Dermis microvascular lymphatic vessel endothelial cell (primary cell): ENCODE measurements at regions not wholly inside any gene's neighbourhood (a gene's known extent, or its start where the extent isn't known, plus 50 kb on each side); places are given as distances from the start of the nearest gene placed in this dataset.
A peak's percentile ranks its signal among the peaks of the same experiment; 100 is the strongest.

Source experiments
- DNase-seq, 2 donors: peaks; one replicate each; pipeline versions ENCODE4 v3.0.0 to v3.0.0-alpha.2; 2010; ENCODE audit warnings: low read depth in 2 of 2

- no peak for DNase-seq
These were observed 366.7 kb downstream of the FIGN start for GRCh38 chr2:163369111-163369510.

GRCh38 chr2:163368655-163369054 lies 367.2 kb downstream of the FIGN start:
- DNase-seq, result no peak

GRCh38 chr2:163367825-163368582 lies 367.8 kb downstream of the FIGN start:
- no peak for DNase-seq

GRCh38 chr2:163364736-163365135 lies 371.1 kb downstream of the FIGN start:
- no peak for DNase-seq

GRCh38 chr2:163353551-163353950 lies 382.3 kb downstream of the FIGN start:
- no peak for DNase-seq

- no peak for DNase-seq
These were observed 383.8 kb downstream of the FIGN start for GRCh38 chr2:163351966-163352365.

GRCh38 chr2:163351143-163351542 lies 384.7 kb downstream of the FIGN start:
- DNase-seq, result no peak

- DNase-seq, result peak; percentile 30 to 84
These were observed 386.9 kb downstream of the FIGN start for GRCh38 chr2:163348857-163349380.

GRCh38 chr2:163347982-163348856 lies 387.6 kb downstream of the FIGN start:
- peak in 1 of 2 donors; percentile 41 for DNase-seq

GRCh38 chr2:163345795-163346573 lies 389.8 kb downstream of the FIGN start:
- DNase-seq, result peak; percentile 42 to 67

GRCh38 chr2:163343316-163343715 lies 392.5 kb downstream of the FIGN start:
- DNase-seq, result no peak

GRCh38 chr2:163341426-163341825 lies 394.4 kb downstream of the FIGN start:
- DNase-seq, result peak in 1 of 2 donors; percentile 73

- no peak for DNase-seq
These were observed 397.5 kb downstream of the FIGN start for GRCh38 chr2:163338270-163338669.

GRCh38 chr2:163324677-163325076 lies 411.1 kb downstream of the FIGN start:
- no peak for DNase-seq

GRCh38 chr2:163319006-163319405 lies 416.8 kb downstream of the FIGN start:
- peak in 1 of 2 donors; percentile 4 for DNase-seq

- no peak for DNase-seq
These were observed 421.1 kb downstream of the FIGN start for GRCh38 chr2:163314712-163315111.

GRCh38 chr2:163312713-163313112 lies 423.1 kb downstream of the FIGN start:
- DNase-seq, result no peak

GRCh38 chr2:163306647-163307046 lies 429.2 kb downstream of the FIGN start:
- no peak for DNase-seq

GRCh38 chr2:163302141-163302540 lies 433.7 kb downstream of the FIGN start:
- DNase-seq, result no peak

GRCh38 chr2:163291790-163292189 lies 444.0 kb downstream of the FIGN start:
- no peak for DNase-seq

- DNase-seq, result no peak
These were observed 443.1 kb upstream of the KCNH7 start for GRCh38 chr2:163281717-163282116.
